ENCODE measurements at regions not wholly inside any gene's neighbourhood (a gene's known extent, or its start where the extent isn't known, plus 50 kb on each side); places are given as distances from the start of the nearest gene placed in this dataset.

GRCh38 chr1:233459968-233460367, 132.4 kb downstream of the MAP3K21 start:
- Histone ChIP-seq H3K27ac (ENCODE audit: low read depth) (no peak overlapping the region), H3K79me2 (replicated peaks; ENCODE audit: insufficient read depth) (no peaks in the 10 kb centered on the region), H3K4me3 (no peak overlapping the region), H3K36me3 (ENCODE audit: insufficient read depth) (no peaks in the 10 kb centered on the region), H3K4me2 (no peak overlapping the region), H3K4me1 (ENCODE audit: insufficient read depth) (peaks cover 13% of the 10 kb centered on the region; the same call in 1 of the 2 replicates), H3K9me2 (ENCODE audit: insufficient read depth) (peaks cover 15% of the 10 kb centered on the region; the same call in 1 of the 2 replicates), H3F3A (replicated peaks; ENCODE audit: low read depth) (no peaks in the 10 kb centered on the region), H3K27me3 (ENCODE audit: insufficient read depth) (no peaks in the 10 kb centered on the region), H4K20me1 (replicated peaks; ENCODE audit: insufficient read depth) (no peaks in the 10 kb centered on the region), H2AFZ (peak overlapping the region; percentile 84)
- ATAC-seq = peak; percentile 89
- Mint-ChIP-seq H3K9me3 (no peaks in the 10 kb centered on the region; the same call in 2 of the 3 replicates), H3K27ac (no peak overlapping the region), H3K27me3 (ENCODE audit: insufficient read depth, low read depth, poor library complexity) (no peaks in the 10 kb centered on the region), H3K36me3 (ENCODE audit: low read depth) (no peaks in the 10 kb centered on the region; the same call in 2 of the 3 replicates), H3K4me1 (peaks cover 17% of the 10 kb centered on the region), H3K4me3 (no peak overlapping the region; the same call in 2 of the 3 replicates)
- DNase-seq (ENCODE audit: low spot score) = peak; percentile 61
- TF ChIP-seq EZH2 (IDR thresholded peaks at IDR 0.05; ENCODE audit: low read depth, unreplicated experiment) (no peak), REST (IDR thresholded peaks at IDR 0.05; ENCODE audit: unreplicated experiment) (no peak)

DNA sequence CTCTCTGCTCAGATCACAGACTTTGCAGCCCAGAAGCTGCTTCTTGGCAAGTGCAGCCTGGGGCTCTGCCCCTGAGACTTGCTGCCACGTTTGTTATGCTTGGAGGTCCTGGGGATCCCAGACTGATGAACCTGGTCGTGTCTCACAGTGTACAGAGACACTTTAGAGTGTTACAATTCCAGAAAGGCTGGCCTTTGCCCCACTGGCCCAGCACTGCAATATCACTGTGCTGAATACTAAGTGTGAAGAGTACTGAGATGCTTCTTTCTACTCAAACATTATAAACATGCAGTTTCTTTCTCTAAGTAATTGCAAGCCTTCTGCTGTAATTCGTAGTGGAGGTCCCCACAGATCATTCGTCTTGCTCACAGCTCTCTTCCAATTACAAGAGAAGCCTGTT, 133.2 kb downstream of the MAP3K21 start:
- Histone ChIP-seq H3K79me2 (replicated peaks; ENCODE audit: insufficient read depth) (no peaks in the 10 kb centered on the region), H3K9me2 (ENCODE audit: insufficient read depth) (peaks cover 15% of the 10 kb centered on the region; the same call in 1 of the 2 replicates), H3K27me3 (ENCODE audit: insufficient read depth) (no peaks in the 10 kb centered on the region), H3K4me1 (ENCODE audit: insufficient read depth) (peaks cover 13% of the 10 kb centered on the region; the same call in 1 of the 2 replicates), H3K27ac (ENCODE audit: low read depth) (no peak overlapping the region), H3K36me3 (ENCODE audit: insufficient read depth) (no peaks in the 10 kb centered on the region), H2AFZ (peak overlapping the region; percentile 84), H3K4me3 (no peak overlapping the region), H3K4me2 (no peak overlapping the region), H3F3A (replicated peaks; ENCODE audit: low read depth) (no peaks in the 10 kb centered on the region), H4K20me1 (replicated peaks; ENCODE audit: insufficient read depth) (no peaks in the 10 kb centered on the region)
- TF ChIP-seq CREB1 (CRISPR knock-in tag; IDR thresholded peaks at IDR 0.05; ENCODE audit: low read depth) (no peak), ZNF114 (CRISPR knock-in tag; IDR thresholded peaks at IDR 0.05) (no peak), STAT1 (IDR thresholded peaks at IDR 0.05; ENCODE audit: unreplicated experiment) (no peak), ZNF331 (CRISPR knock-in tag; IDR thresholded peaks at IDR 0.05; ENCODE audit: low read depth) (no peak)
- TF ChIP-seq, protein P1, sequence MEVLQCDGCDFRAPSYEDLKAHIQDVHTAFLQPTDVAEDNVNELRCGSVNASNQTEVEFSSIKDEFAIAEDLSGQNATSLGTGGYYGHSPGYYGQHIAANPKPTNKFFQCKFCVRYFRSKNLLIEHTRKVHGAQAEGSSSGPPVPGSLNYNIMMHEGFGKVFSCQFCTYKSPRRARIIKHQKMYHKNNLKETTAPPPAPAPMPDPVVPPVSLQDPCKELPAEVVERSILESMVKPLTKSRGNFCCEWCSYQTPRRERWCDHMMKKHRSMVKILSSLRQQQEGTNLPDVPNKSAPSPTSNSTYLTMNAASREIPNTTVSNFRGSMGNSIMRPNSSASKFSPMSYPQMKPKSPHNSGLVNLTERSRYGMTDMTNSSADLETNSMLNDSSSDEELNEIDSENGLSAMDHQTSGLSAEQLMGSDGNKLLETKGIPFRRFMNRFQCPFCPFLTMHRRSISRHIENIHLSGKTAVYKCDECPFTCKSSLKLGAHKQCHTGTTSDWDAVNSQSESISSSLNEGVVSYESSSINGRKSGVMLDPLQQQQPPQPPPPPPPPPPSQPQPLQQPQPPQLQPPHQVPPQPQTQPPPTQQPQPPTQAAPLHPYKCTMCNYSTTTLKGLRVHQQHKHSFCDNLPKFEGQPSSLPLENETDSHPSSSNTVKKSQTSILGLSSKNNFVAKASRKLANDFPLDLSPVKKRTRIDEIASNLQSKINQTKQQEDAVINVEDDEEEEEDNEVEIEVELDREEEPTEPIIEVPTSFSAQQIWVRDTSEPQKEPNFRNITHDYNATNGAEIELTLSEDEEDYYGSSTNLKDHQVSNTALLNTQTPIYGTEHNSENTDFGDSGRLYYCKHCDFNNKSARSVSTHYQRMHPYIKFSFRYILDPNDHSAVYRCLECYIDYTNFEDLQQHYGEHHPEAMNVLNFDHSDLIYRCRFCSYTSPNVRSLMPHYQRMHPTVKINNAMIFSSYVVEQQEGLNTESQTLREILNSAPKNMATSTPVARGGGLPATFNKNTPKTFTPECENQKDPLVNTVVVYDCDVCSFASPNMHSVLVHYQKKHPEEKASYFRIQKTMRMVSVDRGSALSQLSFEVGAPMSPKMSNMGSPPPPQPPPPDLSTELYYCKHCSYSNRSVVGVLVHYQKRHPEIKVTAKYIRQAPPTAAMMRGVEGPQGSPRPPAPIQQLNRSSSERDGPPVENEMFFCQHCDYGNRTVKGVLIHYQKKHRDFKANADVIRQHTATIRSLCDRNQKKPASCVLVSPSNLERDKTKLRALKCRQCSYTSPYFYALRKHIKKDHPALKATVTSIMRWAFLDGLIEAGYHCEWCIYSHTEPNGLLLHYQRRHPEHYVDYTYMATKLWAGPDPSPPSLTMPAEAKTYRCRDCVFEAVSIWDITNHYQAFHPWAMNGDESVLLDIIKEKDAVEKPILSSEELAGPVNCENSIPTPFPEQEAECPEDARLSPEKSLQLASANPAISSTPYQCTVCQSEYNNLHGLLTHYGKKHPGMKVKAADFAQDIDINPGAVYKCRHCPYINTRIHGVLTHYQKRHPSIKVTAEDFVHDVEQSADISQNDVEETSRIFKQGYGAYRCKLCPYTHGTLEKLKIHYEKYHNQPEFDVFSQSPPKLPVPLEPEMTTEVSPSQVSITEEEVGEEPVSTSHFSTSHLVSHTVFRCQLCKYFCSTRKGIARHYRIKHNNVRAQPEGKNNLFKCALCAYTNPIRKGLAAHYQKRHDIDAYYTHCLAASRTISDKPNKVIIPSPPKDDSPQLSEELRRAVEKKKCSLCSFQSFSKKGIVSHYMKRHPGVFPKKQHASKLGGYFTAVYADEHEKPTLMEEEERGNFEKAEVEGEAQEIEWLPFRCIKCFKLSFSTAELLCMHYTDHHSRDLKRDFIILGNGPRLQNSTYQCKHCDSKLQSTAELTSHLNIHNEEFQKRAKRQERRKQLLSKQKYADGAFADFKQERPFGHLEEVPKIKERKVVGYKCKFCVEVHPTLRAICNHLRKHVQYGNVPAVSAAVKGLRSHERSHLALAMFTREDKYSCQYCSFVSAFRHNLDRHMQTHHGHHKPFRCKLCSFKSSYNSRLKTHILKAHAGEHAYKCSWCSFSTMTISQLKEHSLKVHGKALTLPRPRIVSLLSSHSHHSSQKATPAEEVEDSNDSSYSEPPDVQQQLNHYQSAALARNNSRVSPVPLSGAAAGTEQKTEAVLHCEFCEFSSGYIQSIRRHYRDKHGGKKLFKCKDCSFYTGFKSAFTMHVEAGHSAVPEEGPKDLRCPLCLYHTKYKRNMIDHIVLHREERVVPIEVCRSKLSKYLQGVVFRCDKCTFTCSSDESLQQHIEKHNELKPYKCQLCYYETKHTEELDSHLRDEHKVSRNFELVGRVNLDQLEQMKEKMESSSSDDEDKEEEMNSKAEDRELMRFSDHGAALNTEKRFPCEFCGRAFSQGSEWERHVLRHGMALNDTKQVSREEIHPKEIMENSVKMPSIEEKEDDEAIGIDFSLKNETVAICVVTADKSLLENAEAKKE (CRISPR knock-in tag; IDR thresholded peaks at IDR 0.05) = no peak
- H3K9me3 Mint-ChIP-seq = no peaks in the 10 kb centered on the region; the same call in 2 of the 3 replicates
- peaks cover 17% of the 10 kb centered on the region for H3K4me1 Mint-ChIP-seq
- H3K4me3 Mint-ChIP-seq = no peak overlapping the region
- ATAC-seq = no peak
- DNase-seq (ENCODE audit: low spot score) = no peak
- H3K27me3 Mint-ChIP-seq (ENCODE audit: insufficient read depth, low read depth, poor library complexity) = no peaks in the 10 kb centered on the region
- H3K36me3 Mint-ChIP-seq (ENCODE audit: low read depth) = no peaks in the 10 kb centered on the region; the same call in 2 of the 3 replicates
- H3K27ac Mint-ChIP-seq = no peak overlapping the region

All from GM23338 (cell line).